ENCODE measurements at regions not wholly inside any gene's neighbourhood (a gene's known extent, or its start where the extent isn't known, plus 50 kb on each side); places are given as distances from the start of the nearest gene placed in this dataset.

DNA sequence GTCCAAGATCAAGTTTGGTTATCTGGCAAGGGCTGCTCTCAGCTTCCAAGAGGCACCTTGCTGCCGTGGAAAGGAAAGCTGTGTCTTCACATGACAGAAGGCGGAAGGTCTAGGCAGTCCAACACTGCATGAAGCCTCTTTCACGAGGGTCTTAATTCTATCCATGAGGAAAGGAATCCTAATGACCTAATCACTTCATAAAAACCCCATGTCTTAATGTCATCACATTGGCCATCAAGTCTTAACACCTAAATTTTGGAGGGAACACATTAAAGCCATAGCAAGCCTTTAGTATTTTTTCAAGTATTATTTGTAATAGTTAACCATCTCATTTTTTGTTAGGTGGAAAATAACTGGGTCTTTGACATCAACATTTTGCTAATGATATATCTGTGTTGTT is 858.3 kb downstream of the FLRT2 start:
- dilution Hi-C loops (cut with MboI; ENCODE audit: extremely low pct_ligation_motif_present, low sequenced_read_pairs) (no loop called here), intact Hi-C loops (cut with micrococcal nuclease) (no loop called here)
- BruUV-seq (replicated peaks), result no TSS peak
- H2AFZ ChIP-seq (ENCODE audit: low read depth, low read length), result no peak overlapping the region
- H3K79me2 ChIP-seq (ENCODE audit: control insufficient read depth, insufficient read depth, low read length), result no peaks in the 10 kb centered on the region
- H3K9me1 ChIP-seq (replicated peaks; ENCODE audit: control insufficient read depth, extremely low read depth, insufficient read depth, low read length), result no peaks in the 10 kb centered on the region
- no peak overlapping the region for H3K27ac ChIP-seq (ENCODE audit: insufficient read depth, low read depth, low read length)
- FAIRE-seq, result no peak
- no peaks in the 10 kb centered on the region for H3K9me3 ChIP-seq (replicated peaks; ENCODE audit: control insufficient read depth, insufficient read depth, low read length)
- no peak overlapping the region for H3K9ac ChIP-seq (replicated peaks; ENCODE audit: extremely low read depth, insufficient read depth, low read length)
- POLR2A ChIA-PET, result no interaction called here
- DNase-seq (ENCODE audit: low read depth, low spot score), result no peak
- no peaks in the 10 kb centered on the region for H3K4me1 ChIP-seq (ENCODE audit: control insufficient read depth, extremely low read depth, insufficient read depth, low read length)
- no peak overlapping the region for H3K4me2 ChIP-seq (ENCODE audit: insufficient read depth, low read length)
- H3K36me3 ChIP-seq (ENCODE audit: control insufficient read depth in 2 of 2, extremely low read depth in 1 of 2, insufficient read depth in 2 of 2, low read length in 2 of 2), result no peaks in the 10 kb centered on the region
- no peaks in the 10 kb centered on the region for H4K20me1 ChIP-seq (replicated peaks; ENCODE audit: control insufficient read depth, extremely low read depth, insufficient read depth, low read length)
- H3K4me3 ChIP-seq (replicated peaks in 1 of 3; ENCODE audit: insufficient read depth in 1 of 3, low read depth in 1 of 3, low read length in 3 of 3), result no peak overlapping the region
- H3K27me3 ChIP-seq (ENCODE audit: control insufficient read depth in 2 of 2, insufficient read depth in 2 of 2, low read length in 2 of 2), result no peaks in the 10 kb centered on the region
- CTCF ChIA-PET, result no interaction called here
- TF ChIP-seq EZH2 (IDR thresholded peaks at IDR 0.05; ENCODE audit: borderline replicate concordance, low read depth, low read length, severe bottlenecking) (no peak), POLR2A (IDR thresholded peaks at IDR 0.05; ENCODE audit: low read depth, low read length) (no peak), FOS (IDR thresholded peaks at IDR 0.05; ENCODE audit: borderline replicate concordance, insufficient read depth, low read length) (no peak)

DNA sequence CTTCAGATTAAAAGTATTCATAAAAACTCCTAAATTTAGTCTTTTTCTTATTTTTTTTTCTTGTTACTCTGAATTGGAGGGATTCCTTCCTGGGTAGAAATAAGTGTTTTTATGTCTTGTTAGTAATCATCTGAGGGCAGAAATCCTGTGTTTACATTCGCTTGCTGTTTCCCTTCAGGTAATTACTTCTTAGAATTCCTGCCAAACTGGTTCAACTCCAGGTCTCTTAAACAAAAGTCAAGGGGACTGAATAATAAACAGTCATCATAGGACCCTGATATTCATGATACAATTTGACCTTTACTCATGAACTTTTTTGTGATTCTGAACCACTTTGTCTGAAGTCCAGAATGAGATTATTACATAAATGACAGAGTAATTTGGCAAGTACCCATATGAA is 843.9 kb downstream of the FLRT2 start:
- no peaks in the 10 kb centered on the region for H3K9me1 ChIP-seq (replicated peaks; ENCODE audit: control insufficient read depth, extremely low read depth, insufficient read depth, low read length)
- no peak overlapping the region for H3K9ac ChIP-seq (replicated peaks; ENCODE audit: extremely low read depth, insufficient read depth, low read length)
- H3K36me3 ChIP-seq (ENCODE audit: control insufficient read depth in 2 of 2, extremely low read depth in 1 of 2, insufficient read depth in 2 of 2, low read length in 2 of 2), result no peaks in the 10 kb centered on the region
- TF ChIP-seq POLR2A (IDR thresholded peaks at IDR 0.05; ENCODE audit: low read depth, low read length) (no peak), MYC (IDR thresholded peaks at IDR 0.05; ENCODE audit: low read depth, low read length) (no peak), EZH2 (IDR thresholded peaks at IDR 0.05; ENCODE audit: borderline replicate concordance, low read depth, low read length, severe bottlenecking) (no peak), JUN (IDR thresholded peaks at IDR 0.05; ENCODE audit: borderline replicate concordance, insufficient read depth, insufficient read length, low read depth) (no peak), GATA2 (IDR thresholded peaks at IDR 0.05; ENCODE audit: insufficient read depth, insufficient read length, low read depth, low read length) (no peak), FOS (IDR thresholded peaks at IDR 0.05; ENCODE audit: borderline replicate concordance, insufficient read depth, low read length) (no peak), POLR2AphosphoS5 (IDR thresholded peaks at IDR 0.05; ENCODE audit: insufficient read depth, low read depth, low read length) (no peak)
- TF ChIP-seq, protein P1, sequence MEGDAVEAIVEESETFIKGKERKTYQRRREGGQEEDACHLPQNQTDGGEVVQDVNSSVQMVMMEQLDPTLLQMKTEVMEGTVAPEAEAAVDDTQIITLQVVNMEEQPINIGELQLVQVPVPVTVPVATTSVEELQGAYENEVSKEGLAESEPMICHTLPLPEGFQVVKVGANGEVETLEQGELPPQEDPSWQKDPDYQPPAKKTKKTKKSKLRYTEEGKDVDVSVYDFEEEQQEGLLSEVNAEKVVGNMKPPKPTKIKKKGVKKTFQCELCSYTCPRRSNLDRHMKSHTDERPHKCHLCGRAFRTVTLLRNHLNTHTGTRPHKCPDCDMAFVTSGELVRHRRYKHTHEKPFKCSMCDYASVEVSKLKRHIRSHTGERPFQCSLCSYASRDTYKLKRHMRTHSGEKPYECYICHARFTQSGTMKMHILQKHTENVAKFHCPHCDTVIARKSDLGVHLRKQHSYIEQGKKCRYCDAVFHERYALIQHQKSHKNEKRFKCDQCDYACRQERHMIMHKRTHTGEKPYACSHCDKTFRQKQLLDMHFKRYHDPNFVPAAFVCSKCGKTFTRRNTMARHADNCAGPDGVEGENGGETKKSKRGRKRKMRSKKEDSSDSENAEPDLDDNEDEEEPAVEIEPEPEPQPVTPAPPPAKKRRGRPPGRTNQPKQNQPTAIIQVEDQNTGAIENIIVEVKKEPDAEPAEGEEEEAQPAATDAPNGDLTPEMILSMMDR (IDR thresholded peaks at IDR 0.05; ENCODE audit: extremely low read depth in 1 of 2, insufficient read depth in 1 of 2, low read depth in 1 of 2, low read length in 2 of 2), result no peak
- TF ChIP-seq, protein P2, sequence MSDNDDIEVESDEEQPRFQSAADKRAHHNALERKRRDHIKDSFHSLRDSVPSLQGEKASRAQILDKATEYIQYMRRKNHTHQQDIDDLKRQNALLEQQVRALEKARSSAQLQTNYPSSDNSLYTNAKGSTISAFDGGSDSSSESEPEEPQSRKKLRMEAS (IDR thresholded peaks at IDR 0.05; ENCODE audit: insufficient read depth, insufficient read length), result no peak
- DNase-seq (ENCODE audit: low read depth, low spot score) (no peak), FAIRE-seq (no peak)
- dilution Hi-C loops (cut with MboI; ENCODE audit: extremely low pct_ligation_motif_present, low sequenced_read_pairs), result no loop called here
- no peaks in the 10 kb centered on the region for H4K20me1 ChIP-seq (replicated peaks; ENCODE audit: control insufficient read depth, extremely low read depth, insufficient read depth, low read length)
- no peaks in the 10 kb centered on the region for H3K79me2 ChIP-seq (ENCODE audit: control insufficient read depth, insufficient read depth, low read length)
- ChIA-PET CTCF (no interaction called here), POLR2A (no interaction called here)
- no peaks in the 10 kb centered on the region for H3K4me1 ChIP-seq (ENCODE audit: control insufficient read depth, extremely low read depth, insufficient read depth, low read length)
- H3K4me2 ChIP-seq (ENCODE audit: insufficient read depth, low read length), result no peak overlapping the region
- peaks cover 2% of the 10 kb centered on the region for H3K9me3 ChIP-seq (replicated peaks; ENCODE audit: control insufficient read depth, insufficient read depth, low read length)
- no peak overlapping the region for H3K27ac ChIP-seq (ENCODE audit: insufficient read depth, low read depth, low read length)
- H3K4me3 ChIP-seq (replicated peaks in 1 of 3; ENCODE audit: insufficient read depth in 1 of 3, low read depth in 1 of 3, low read length in 3 of 3), result no peak overlapping the region
- no peaks in the 10 kb centered on the region for H3K27me3 ChIP-seq (ENCODE audit: control insufficient read depth in 2 of 2, insufficient read depth in 2 of 2, low read length in 2 of 2)
- intact Hi-C loops (cut with micrococcal nuclease), result no loop called here
- no TSS peak for BruUV-seq (replicated peaks)
- no peak overlapping the region for H2AFZ ChIP-seq (ENCODE audit: low read depth, low read length)
